GM23248 (cell line): ENCODE measurements at regions not wholly inside any gene's neighbourhood (a gene's known extent, or its start where the extent isn't known, plus 50 kb on each side); places are given as distances from the start of the nearest gene placed in this dataset.

Experiments used
- DNase-seq: peaks from one replicate; pipeline ENCODE4 v3.0.0-alpha.2; 2015
- H2AFZ ChIP-seq: fragments of 200-600 bp; sonication (generic); 2 replicates; pipeline ENCODE4 v1.6.1; 2016; ENCODE audit warnings: antibody characterized with exemption
- H3F3A ChIP-seq: fragments of 200-600 bp; sonication (generic); 2 replicates; pipeline ENCODE4 v1.6.1; 2016; ENCODE audit warnings: mild to moderate bottlenecking, antibody characterized with exemption, mixed run types; ENCODE audit not compliant: insufficient read depth
- H3K27ac ChIP-seq: fragments of 200-600 bp; sonication (generic); 2 replicates; pipeline ENCODE4 v1.5.1; 2016; ENCODE audit warnings: mild to moderate bottlenecking
- H3K27me3 ChIP-seq: fragments of 200-600 bp; sonication (generic); replicated peaks from 2 replicates; pipeline ENCODE4 v1.6.1; 2016; ENCODE audit warnings: mild to moderate bottlenecking; ENCODE audit not compliant: insufficient read depth
- H3K36me3 ChIP-seq: fragments of 200-600 bp; sonication (generic); 2 replicates; pipeline ENCODE4 v1.6.1; 2016; ENCODE audit warnings: low read depth, mild to moderate bottlenecking
- H3K4me1 ChIP-seq: fragments of 200-600 bp; sonication (generic); 2 replicates; pipeline ENCODE4 v1.6.1; 2016; ENCODE audit warnings: mild to moderate bottlenecking; ENCODE audit not compliant: insufficient read depth
- H3K4me2 ChIP-seq: fragments of 200-600 bp; sonication (generic); one replicate; pipeline ENCODE4 v1.6.1; 2016; ENCODE audit warnings: mild to moderate bottlenecking; ENCODE audit not compliant: unreplicated experiment
- H3K4me3 ChIP-seq: fragments of 200-600 bp; sonication (generic); 2 replicates; pipeline ENCODE4 v1.5.1; 2016; ENCODE audit warnings: mild to moderate bottlenecking
- H3K79me2 ChIP-seq: fragments of 200-600 bp; sonication (generic); 2 replicates; pipeline ENCODE4 v1.6.1; 2016; ENCODE audit warnings: mild to moderate bottlenecking; ENCODE audit not compliant: insufficient read depth
- H3K9ac ChIP-seq: fragments of 200-600 bp; sonication (generic); 2 replicates; pipeline ENCODE4 v1.6.1; 2016; ENCODE audit warnings: mild to moderate bottlenecking
- H3K9me2 ChIP-seq: fragments of 200-600 bp; sonication (generic); 2 replicates; pipeline ENCODE4 v1.6.1; 2016; ENCODE audit warnings: mixed run types, mild to moderate bottlenecking, moderate library complexity; ENCODE audit not compliant: insufficient read depth
- H3K9me3 ChIP-seq: fragments of 200-600 bp; sonication (generic); one replicate; pipeline ENCODE4 v1.6.1; 2017; ENCODE audit warnings: low read depth
- H4K20me1 ChIP-seq: fragments of 200-600 bp; sonication (generic); 2 replicates; pipeline ENCODE4 v1.6.0; 2016; ENCODE audit not compliant: insufficient read depth
- EZH2 ChIP-seq: fragments of 200-600 bp; sonication (generic); IDR thresholded peaks from 2 replicates; pipeline ENCODE4 v1.6.1; 2018; ENCODE audit warnings: antibody characterized with exemption, mild to moderate bottlenecking; ENCODE audit not compliant: insufficient read depth, poor library complexity, severe bottlenecking
- EZH2phosphoT487 ChIP-seq: fragments of 200-600 bp; sonication (generic); IDR thresholded peaks from 2 replicates; pipeline ENCODE4 v1.6.1; 2018; ENCODE audit warnings: antibody characterized with exemption, moderate library complexity, mild to moderate bottlenecking, low read depth; ENCODE audit not compliant: insufficient read depth
- WGBS, 2 experiments: methylation state at CpG; one replicate each; pipeline ENCODE4 v1.1.6; 2015 to 2017; ENCODE audit warnings: low lambda C conversion rate in 2 of 2, low coverage in 1 of 2; ENCODE audit errors: missing lambda C conversion rate in 2 of 2; 5-methylcytosine and 5-hydroxymethylcytosine counted together
- in situ Hi-C: fragments of 300-500 bp; cut with MboI; formaldehyde crosslinking; loops from 2 replicates; pipeline ENCODE4 v1.15.0; 2020

GRCh38 chr10:118213436-118213835 is 128.7 kb downstream of the FAM204A start:
- Histone ChIP-seq H3K9me2 (no peaks in the 10 kb centered on the region), H4K20me1 (no peaks in the 10 kb centered on the region), H3K4me1 (no peaks in the 10 kb centered on the region; the same call in 1 of the 2 replicates), H2AFZ (no peak overlapping the region), H3K79me2 (no peaks in the 10 kb centered on the region), H3K27ac (no peak overlapping the region), H3F3A (no peaks in the 10 kb centered on the region), H3K27me3 (no peaks in the 10 kb centered on the region; the same call in 1 of the 2 replicates), H3K4me3 (no peak overlapping the region), H3K9me3 (no peaks in the 10 kb centered on the region), H3K36me3 (no peaks in the 10 kb centered on the region), H3K4me2 (no peak overlapping the region), H3K9ac (no peak overlapping the region)
- WGBS, 2 experiments, result 89 to 90% methylated on average over 7 of the region's 7 CpGs
- TF ChIP-seq EZH2 (no peak), EZH2phosphoT487 (no peak)
- DNase-seq, result no peak
- in situ Hi-C loops, result no loop called here

- 63 to 68% methylated on average over 2 of the region's 2 CpGs for WGBS, 2 experiments
- in situ Hi-C loops, result no loop called here
These were observed 131.8 kb downstream of the FAM204A start for GRCh38 chr10:118210276-118210675.

GRCh38 chr10:118209215-118209614 is 132.9 kb downstream of the FAM204A start:
- H2AFZ ChIP-seq, result no peak overlapping the region
- no peak for DNase-seq
- WGBS, 2 experiments, result 91 to 96% methylated on average over 4 of the region's 4 CpGs
- TF ChIP-seq EZH2phosphoT487 (no peak), EZH2 (no peak)
- H3K9me3 ChIP-seq, result no peaks in the 10 kb centered on the region
- no peak overlapping the region for H3K4me2 ChIP-seq
- no peaks in the 10 kb centered on the region for H3K79me2 ChIP-seq
- H3K4me1 ChIP-seq, result no peaks in the 10 kb centered on the region
- H3F3A ChIP-seq, result no peaks in the 10 kb centered on the region
- H3K9me2 ChIP-seq, result no peaks in the 10 kb centered on the region
- H3K27me3 ChIP-seq, result no peaks in the 10 kb centered on the region
- no peak overlapping the region for H3K4me3 ChIP-seq
- H4K20me1 ChIP-seq, result no peaks in the 10 kb centered on the region
- no peak overlapping the region for H3K9ac ChIP-seq
- in situ Hi-C loops, result no loop called here
- H3K36me3 ChIP-seq, result no peaks in the 10 kb centered on the region
- no peak overlapping the region for H3K27ac ChIP-seq

More at GRCh38 chr10:118210276-118210675, 131.8 kb downstream of the FAM204A start:
- Histone ChIP-seq H2AFZ (no peak overlapping the region), H3K79me2 (no peaks in the 10 kb centered on the region), H3K27me3 (no peaks in the 10 kb centered on the region), H3K4me2 (no peak overlapping the region), H3K9me3 (no peaks in the 10 kb centered on the region), H3K36me3 (no peaks in the 10 kb centered on the region), H3K9ac (no peak overlapping the region), H3K27ac (no peak overlapping the region), H3F3A (no peaks in the 10 kb centered on the region), H3K9me2 (no peaks in the 10 kb centered on the region), H3K4me1 (no peaks in the 10 kb centered on the region; the same call in 1 of the 2 replicates), H3K4me3 (no peak overlapping the region), H4K20me1 (no peaks in the 10 kb centered on the region)
- DNase-seq, result peak; percentile 47
- TF ChIP-seq EZH2 (no peak), EZH2phosphoT487 (no peak)

- no peaks in the 10 kb centered on the region for H4K20me1 ChIP-seq
- H3K9ac ChIP-seq, result no peak overlapping the region
- H3K9me3 ChIP-seq, result no peaks in the 10 kb centered on the region
- H3K79me2 ChIP-seq, result no peaks in the 10 kb centered on the region
- H2AFZ ChIP-seq, result no peak overlapping the region
- no peaks in the 10 kb centered on the region for H3K27me3 ChIP-seq
- H3K4me1 ChIP-seq, result no peaks in the 10 kb centered on the region
- TF ChIP-seq EZH2 (no peak), EZH2phosphoT487 (no peak)
- no peaks in the 10 kb centered on the region for H3K36me3 ChIP-seq
- DNase-seq, result no peak
- H3F3A ChIP-seq, result no peaks in the 10 kb centered on the region
- in situ Hi-C loops, result no loop called here
- no peaks in the 10 kb centered on the region for H3K9me2 ChIP-seq
- H3K27ac ChIP-seq, result no peak overlapping the region
- H3K4me2 ChIP-seq, result no peak overlapping the region
- WGBS, 2 experiments, result 85 to 87% methylated on average over 7 of the region's 7 CpGs
- no peak overlapping the region for H3K4me3 ChIP-seq
These were observed 134.6 kb downstream of the FAM204A start for GRCh38 chr10:118207470-118208007.
